ENCODE measurements at regions not wholly inside any gene's neighbourhood (a gene's known extent, or its start where the extent isn't known, plus 50 kb on each side); places are given as distances from the start of the nearest gene placed in this dataset.

- no peak for TF ChIP-seq POLR2A (IDR thresholded peaks at IDR 0.05)
- TF ChIP-seq, protein P1, sequence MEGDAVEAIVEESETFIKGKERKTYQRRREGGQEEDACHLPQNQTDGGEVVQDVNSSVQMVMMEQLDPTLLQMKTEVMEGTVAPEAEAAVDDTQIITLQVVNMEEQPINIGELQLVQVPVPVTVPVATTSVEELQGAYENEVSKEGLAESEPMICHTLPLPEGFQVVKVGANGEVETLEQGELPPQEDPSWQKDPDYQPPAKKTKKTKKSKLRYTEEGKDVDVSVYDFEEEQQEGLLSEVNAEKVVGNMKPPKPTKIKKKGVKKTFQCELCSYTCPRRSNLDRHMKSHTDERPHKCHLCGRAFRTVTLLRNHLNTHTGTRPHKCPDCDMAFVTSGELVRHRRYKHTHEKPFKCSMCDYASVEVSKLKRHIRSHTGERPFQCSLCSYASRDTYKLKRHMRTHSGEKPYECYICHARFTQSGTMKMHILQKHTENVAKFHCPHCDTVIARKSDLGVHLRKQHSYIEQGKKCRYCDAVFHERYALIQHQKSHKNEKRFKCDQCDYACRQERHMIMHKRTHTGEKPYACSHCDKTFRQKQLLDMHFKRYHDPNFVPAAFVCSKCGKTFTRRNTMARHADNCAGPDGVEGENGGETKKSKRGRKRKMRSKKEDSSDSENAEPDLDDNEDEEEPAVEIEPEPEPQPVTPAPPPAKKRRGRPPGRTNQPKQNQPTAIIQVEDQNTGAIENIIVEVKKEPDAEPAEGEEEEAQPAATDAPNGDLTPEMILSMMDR (IDR thresholded peaks at IDR 0.05): no peak
- no peak for TF ChIP-seq EP300 (IDR thresholded peaks at IDR 0.05)
Observed at GRCh38 chr1:168387781-168388760, 107.4 kb downstream of the TBX19 start.

Data from gastroesophageal sphincter (tissue), 3 donors.